ENCODE measurements at regions not wholly inside any gene's neighbourhood (a gene's known extent, or its start where the extent isn't known, plus 50 kb on each side); places are given as distances from the start of the nearest gene placed in this dataset.
A peak's percentile ranks its signal among the peaks of the same experiment; 100 is the strongest.

- ATAC-seq, result no peak
- Histone ChIP-seq H3K4me3 (no peak overlapping the region), H3K36me3 (no peaks in the 10 kb centered on the region), H3K27ac (peak overlapping the region in 1 of 10 donors; percentile 18), H3K4me1 (peaks cover 0 to 5% (median 0%) of the 10 kb centered on the region in 9 donors), H3K9me3 (no peaks in the 10 kb centered on the region), H3K27me3 (no peaks in the 10 kb centered on the region)
- WGBS, 2 donors, result 59 to 62% methylated on average over 6 of the region's 6 CpGs
- TF ChIP-seq CTCF (IDR thresholded peaks at IDR 0.05), result no peak
- DNase-seq, result no peak
- intact Hi-C loops (cut with DNase I), result loop anchor here in 1 of 10 donors (10.0 kb wide), 1 partner anchor 54 kb away; no protein-coding TSS in a partner anchor
These were observed 70.6 kb upstream of the TCF21 start for GRCh38 chr6:133818320-133818719.

- peaks cover 0 to 5% (median 0%) of the 10 kb centered on the region in 9 donors for H3K4me1 ChIP-seq
- ATAC-seq (no peak), DNase-seq (no peak)
- WGBS, 2 donors, result 50 to 61% methylated on average over 3 of the region's 3 CpGs
- no peaks in the 10 kb centered on the region for H3K27me3 ChIP-seq
- no peak for TF ChIP-seq CTCF (IDR thresholded peaks at IDR 0.05)
- H3K36me3 ChIP-seq, result no peaks in the 10 kb centered on the region
- no peak overlapping the region for H3K4me3 ChIP-seq
- no peaks in the 10 kb centered on the region for H3K9me3 ChIP-seq
- no peak overlapping the region for H3K27ac ChIP-seq
- intact Hi-C loops (cut with DNase I), result no loop called here
These were observed 68.7 kb upstream of the TCF21 start for GRCh38 chr6:133820208-133820607.

- no peaks in the 10 kb centered on the region for H3K4me1 ChIP-seq
- peaks cover 0 to 5% (median 0%) of the 10 kb centered on the region in 7 donors for H3K27me3 ChIP-seq
- ATAC-seq (no peak), DNase-seq (no peak)
- H3K36me3 ChIP-seq, result no peaks in the 10 kb centered on the region
- intact Hi-C loops (cut with DNase I), result no loop called here
- H3K9me3 ChIP-seq, result no peaks in the 10 kb centered on the region
- no peak overlapping the region for H3K27ac ChIP-seq
- TF ChIP-seq CTCF (IDR thresholded peaks at IDR 0.05), result no peak
- no peak overlapping the region for H3K4me3 ChIP-seq
These were observed 61.1 kb upstream of the TCF21 start for GRCh38 chr6:133827766-133828165.

- peak in 1 of 2 donors; percentile 24 for DNase-seq
- Histone ChIP-seq H3K27ac (peak overlapping the region in 2 of 10 donors; percentile 18 to 22), H3K36me3 (no peaks in the 10 kb centered on the region), H3K4me1 (peaks cover 0 to 6% (median 0%) of the 10 kb centered on the region in 9 donors), H3K9me3 (no peaks in the 10 kb centered on the region), H3K27me3 (peaks cover 0 to 29% (median 17%) of the 10 kb centered on the region in 7 donors), H3K4me3 (no peak overlapping the region)
- WGBS, 2 donors, result 19 to 26% methylated on average over 3 of the region's 3 CpGs
- intact Hi-C loops (cut with DNase I), result no loop called here
- TF ChIP-seq CTCF (IDR thresholded peaks at IDR 0.05), result no peak
- ATAC-seq, result peak in 2 of 8 donors; percentile 34 to 55
These were observed 55.0 kb upstream of the TCF21 start for GRCh38 chr6:133833949-133834359.
